ENCODE measurements at regions not wholly inside any gene's neighbourhood (a gene's known extent, or its start where the extent isn't known, plus 50 kb on each side); places are given as distances from the start of the nearest gene placed in this dataset.

DNA sequence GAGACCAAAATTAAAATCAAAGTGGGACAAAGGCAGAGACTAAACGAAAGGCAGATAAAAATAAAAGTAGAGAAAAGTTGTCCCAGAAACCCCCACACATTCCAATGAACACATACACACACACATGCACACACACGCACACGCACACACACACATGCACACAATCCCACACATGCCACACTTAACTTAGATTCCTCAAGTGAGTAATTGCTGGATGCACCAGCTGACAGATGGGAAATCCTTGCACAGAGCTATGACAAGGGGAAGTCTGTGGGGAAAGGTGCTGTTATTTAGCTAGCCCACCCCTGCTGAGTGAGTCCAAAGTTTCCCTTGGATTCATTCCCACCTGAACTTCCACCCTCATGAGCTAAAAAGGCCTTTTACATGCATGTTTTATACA lies 233.9 kb downstream of the RAB28 start:
- intact Hi-C loops (cut with micrococcal nuclease): no loop called here

DNA sequence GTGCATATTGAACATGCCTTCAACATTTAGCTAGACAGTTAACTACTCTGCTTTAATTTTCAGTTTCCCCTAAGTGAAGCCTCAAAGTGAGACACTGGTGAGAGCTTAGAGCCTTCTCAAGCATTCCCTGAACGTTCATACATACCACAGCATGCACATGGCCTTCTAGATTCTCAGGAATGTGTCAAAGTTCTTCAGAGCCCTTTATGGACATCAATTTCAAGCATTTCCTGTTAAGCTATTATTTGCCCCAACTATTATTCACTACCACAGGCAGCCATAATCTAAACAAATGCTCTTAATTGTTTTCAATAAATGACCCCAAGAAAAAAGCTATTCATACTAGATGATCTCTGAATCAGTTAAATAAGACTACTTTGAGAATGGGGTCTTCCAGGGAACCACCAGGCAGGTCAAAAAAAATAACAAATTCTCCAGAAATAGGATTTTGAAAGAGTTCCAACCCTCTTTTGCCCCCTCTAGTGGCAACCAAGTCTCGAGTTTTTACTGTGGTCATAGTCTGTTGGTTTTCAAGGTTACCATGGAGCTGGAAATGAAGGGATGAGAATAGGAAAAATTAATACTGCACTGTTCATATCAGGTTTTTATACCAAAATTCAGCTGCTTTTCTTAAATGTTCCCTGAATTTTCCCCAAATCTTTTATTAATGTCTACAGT lies 235.4 kb downstream of the RAB28 start:
- intact Hi-C loops (cut with micrococcal nuclease): no loop called here

DNA sequence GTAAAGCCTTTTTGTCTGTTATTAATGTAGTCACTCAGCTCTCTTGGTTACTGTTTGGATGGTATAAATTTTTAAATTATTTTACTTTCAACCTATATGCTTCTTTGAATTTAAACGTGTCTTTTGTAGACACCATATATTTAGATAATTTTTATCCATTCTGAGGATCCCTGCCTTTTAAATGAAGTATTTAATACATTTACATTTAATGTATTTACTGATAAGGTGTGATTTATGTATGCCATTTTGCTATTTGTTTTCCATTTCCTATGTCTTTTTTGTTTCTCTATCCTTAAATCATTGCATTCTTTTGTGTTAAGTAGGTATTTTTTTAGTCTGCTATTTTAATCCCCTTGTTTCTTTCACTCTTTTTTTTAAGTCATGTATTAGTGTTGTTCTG lies 238.0 kb downstream of the RAB28 start:
- intact Hi-C loops (cut with micrococcal nuclease): no loop called here

DNA sequence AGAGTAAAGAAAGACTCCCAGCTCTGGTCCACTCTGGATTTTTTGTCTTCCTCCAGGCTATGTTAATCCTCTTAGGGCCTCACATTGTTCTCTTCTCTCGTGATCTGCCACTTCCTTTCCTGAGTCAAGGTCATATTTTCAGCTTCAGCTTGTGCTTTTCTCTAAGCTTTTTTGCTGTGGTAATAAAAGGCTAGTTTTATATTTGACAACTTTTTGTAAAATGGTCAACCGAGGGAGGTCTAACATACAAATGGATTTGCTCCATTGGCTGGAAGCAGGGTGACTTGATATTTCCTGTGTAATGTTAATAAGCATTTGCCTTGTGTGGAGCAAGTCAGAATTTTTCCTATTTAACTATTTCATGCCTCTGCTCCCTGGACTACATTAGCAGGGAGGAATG lies 239.7 kb downstream of the RAB28 start:
- intact Hi-C loops (cut with micrococcal nuclease): no loop called here

DNA sequence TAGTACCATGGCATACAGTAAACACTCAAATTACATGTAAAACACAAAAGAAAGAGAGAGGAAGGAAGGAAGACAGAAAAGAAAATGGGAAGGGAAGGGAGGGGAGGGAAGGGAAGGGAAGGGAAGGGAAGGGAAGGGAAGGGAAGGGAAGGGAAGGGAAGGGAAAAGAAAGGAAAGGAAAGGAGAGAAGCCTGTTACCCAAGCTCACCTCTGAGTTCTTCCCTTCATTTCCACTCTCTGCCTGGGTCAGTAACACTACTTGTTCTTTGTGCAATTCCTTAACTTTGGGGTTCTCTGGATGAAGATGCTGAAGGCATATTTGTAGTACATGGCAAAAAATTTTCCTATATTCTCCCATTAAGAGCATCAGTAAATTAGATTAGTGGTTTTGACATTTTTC lies 241.0 kb downstream of the RAB28 start:
- intact Hi-C loops (cut with micrococcal nuclease): no loop called here

DNA sequence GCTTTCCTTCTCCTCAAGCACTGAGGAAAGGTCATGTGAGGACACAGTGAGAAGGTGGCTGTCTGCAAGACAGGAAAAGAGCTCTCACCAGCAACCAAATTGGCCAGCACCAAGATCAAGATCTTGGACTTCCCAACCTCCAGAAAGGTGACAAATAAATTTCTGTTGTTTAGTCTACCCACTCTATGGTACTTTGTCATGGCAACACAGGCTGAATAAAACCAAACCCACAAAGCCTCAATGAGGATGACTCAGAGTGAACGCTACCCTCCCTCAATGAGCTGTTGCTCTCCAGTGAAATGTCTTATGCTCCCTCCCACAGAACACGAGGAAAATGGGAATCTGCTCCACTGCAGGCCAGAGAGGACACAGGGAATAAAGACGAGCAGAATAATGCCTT lies 244.1 kb downstream of the RAB28 start:
- intact Hi-C loops (cut with micrococcal nuclease): no loop called here

DNA sequence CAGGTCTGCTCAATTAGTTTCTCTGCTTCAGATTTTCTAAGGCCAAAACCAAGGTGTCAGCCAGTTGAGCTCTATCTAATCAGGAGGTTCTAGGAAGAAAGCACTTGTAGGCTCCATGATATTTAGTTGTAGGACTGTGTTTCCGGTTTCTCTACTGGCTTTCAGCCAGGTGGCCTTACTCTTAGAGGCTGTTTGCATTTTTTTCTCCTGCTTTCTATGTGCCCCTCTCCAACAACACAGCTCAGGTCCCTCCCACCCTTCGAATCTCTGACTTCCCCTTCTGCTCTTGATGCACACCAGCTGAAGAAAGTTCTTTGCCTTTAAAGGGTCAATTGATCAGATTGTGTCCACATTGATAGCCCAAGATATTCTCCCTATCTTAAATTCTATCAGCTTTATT lies 245.2 kb downstream of the RAB28 start:
- intact Hi-C loops (cut with micrococcal nuclease): no loop called here

DNA sequence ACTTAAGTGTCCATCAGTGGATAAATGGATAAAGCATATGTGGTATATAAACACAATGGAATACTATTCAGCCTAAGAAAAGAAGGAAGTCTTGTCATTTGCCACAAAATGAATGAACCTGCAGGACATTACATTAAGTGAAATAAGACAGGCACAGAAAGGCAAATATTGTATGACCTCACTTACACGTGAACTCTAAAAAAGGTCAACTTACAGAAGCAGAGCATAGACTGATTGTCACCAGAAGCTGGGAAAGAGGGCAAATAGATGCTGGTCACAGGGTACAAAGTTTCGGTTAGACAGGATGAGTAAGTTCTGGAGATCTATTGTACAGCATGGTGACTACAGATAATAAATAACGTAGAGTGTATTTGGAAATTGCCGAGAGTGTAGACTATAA lies 247.7 kb downstream of the RAB28 start:
- intact Hi-C loops (cut with micrococcal nuclease): no loop called here

DNA sequence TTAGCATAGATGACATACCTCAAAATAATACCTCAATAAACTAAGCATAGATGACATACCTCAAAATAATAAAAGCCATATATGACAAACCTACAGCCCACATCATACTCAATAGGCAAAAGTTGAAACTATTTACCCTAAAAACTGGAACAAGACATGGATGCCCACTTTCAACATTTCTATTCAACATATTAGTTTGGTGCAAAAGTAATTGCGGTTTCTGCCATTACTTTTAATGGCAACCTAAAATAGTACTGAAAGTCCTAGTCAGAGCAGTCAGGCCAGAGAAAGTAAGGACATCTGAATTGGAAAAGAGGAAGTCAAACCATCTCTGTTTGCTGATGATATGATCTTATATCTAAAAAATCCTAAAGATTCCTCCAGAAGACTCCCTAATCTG lies 250.4 kb downstream of the RAB28 start:
- intact Hi-C loops (cut with micrococcal nuclease): no loop called here

DNA sequence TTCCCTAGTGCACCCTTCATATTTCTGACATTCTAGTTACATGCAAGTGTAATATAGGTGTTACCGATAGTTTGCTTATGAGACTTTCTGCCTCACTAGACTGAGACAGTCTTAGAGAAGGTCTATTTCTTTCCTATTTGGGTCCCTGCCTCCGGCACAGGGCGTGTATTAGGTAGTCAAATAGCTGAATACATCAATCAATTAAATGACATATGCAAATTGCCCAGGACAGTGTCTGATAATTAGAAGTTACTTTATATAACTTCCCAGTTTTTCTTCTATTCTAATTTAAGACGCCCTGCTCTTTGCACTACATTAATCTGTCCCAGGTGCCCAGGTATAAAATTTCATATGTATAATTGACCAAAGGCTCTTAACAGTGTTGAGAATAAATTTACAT lies 264.2 kb downstream of the RAB28 start:
- intact Hi-C loops (cut with micrococcal nuclease): no loop called here

DNA sequence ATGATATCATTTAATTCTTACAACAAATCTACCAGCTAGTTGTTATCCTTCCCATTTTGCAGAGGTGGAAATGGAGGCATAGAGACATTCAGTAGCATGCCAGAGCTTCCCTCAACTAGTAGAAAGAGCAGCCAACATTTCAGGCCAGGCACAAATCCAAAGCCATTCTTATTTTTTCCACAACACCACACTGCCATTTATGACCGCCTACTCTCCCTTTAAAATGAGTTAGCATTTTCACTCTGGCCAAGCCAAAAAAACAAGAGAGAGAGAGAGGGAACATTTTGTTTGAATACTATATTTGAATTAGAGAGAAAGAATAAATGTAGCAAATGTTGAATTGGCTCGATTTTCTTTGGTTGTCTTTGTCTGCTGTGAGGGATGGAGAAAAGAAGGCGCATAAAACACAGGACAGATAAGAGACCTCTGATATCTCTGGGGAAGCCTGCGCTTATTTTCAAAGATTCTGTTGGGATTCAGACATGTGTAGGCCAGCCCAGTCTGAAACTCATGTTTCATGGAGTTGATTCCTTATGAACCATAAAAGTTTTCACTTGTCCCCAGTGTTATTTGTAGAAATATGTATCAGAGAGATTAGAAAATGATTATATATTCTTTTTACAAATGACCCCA lies 265.7 kb downstream of the RAB28 start:
- intact Hi-C loops (cut with micrococcal nuclease): no loop called here

DNA sequence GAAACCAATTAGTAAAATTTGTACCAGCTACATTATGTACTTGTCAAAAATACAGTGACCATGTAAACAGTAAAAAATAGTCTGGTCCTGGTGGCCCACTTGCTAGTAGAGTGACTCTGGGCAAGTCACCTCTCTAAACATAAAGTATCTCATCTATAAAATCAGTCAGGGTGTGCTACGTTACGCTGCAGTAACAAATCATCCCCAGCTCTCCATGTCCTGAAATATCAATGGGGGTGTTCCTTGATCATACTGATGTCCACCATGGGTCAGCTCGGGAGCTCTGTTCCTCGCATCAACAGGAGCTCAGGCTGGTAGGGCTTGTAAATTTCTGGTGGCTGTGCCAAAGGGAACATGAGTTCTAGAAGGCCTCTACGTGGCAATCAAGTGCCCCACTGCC lies 268.6 kb downstream of the RAB28 start:
- intact Hi-C loops (cut with micrococcal nuclease): no loop called here

DNA sequence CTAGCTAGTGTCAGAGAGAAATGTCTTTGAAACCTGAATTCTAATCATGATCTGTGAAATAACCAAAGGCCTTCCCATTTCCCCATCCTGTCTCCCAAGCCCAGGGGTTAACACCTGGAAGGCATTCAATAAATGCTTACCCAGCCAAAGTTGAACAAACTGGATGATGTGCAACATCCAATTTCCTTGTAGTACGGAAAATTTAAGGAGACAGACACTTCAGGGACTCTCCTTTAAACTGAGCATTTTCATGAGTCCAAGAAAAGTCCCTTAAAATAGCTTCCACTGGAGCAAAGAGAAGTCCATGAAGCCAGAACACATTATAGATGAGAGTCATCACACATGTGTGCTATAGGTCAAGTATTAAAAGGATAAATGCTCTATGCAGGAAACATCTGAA lies 271.2 kb downstream of the RAB28 start:
- intact Hi-C loops (cut with micrococcal nuclease): no loop called here

DNA sequence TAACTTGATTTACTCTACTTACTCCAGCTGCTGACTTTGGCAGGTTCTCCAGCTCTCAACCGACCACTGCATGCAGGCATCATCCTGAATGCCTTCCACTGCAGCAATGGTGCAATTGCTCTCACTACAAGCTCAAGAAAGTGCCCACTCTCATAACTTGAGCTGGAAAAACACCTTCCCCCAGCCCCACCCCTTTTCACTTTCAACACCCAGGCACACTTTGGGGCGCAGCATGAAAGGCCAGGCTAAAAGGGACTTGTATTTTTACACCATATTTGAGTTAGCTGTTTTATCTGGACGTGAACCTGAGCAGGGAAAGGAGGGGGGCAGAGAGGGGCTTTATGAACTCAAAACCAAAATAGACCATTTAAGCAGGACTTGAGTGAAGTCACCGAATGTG lies 274.5 kb downstream of the RAB28 start:
- intact Hi-C loops (cut with micrococcal nuclease): no loop called here

DNA sequence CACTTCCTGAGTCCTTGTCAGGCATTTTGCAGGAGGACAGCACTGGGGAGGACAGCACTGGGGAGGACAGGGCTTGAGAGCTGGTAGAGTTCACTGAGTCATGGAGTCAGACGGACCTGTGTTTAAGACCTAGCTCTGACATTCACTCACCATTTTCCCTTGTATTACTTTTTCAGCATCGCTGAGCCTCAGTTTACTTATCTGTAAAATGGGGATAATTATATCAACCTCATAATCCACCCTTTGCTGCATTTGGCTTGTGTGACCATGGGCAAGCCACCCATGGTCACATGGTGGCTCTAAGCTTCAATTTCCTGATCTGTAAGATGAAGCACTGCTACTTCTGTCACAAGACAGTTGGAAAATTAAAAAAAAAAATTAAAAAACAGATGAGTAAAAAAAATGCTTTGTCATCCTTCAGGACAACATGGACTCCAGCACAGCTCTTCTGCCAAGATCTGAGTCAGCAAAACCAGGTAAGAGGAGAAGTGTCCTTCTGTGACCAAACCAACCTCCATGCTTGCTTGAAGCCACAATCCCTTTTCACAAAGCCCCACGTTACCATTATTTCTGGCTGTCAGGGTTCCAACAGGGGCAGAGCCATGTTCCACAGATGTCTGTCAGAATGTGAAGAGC lies 275.5 kb downstream of the RAB28 start:
- intact Hi-C loops (cut with micrococcal nuclease): no loop called here

DNA sequence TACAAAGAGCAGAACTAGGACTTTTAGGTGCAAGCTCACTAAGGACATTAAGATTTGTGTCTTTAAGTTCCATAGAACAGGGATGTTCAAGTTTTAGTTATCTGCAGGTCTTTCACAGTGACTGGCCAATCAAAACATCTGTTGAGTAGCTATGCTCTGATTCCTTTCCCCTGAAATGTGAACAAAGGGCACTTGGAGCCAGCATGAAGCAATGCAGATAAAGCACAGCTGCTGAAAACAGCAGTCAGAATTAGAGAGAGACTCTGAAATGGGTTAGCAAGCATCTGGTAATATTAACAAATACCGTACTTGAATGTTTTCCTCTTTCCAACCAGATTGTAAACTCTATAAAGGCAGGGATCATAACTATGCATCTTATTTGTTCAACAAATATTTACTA lies 276.9 kb downstream of the RAB28 start:
- intact Hi-C loops (cut with micrococcal nuclease): no loop called here

DNA sequence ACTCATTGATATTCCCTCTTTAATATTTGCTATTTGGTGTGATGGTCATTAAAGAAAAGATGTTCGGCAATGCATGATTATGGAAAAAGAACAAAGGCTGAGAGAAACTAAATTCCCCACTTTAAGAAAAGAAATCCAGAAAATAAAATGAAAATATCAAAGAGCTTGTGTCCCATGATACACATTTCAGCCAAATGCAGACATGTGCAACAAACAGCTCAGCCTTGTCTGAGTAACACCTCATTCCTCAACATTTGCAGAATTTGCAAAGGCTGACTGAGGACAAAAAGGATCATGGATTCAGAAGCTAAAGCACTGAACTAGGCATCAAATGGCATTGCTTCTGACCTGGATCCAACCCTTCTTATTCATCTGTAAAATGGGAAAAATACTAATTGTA lies 281.0 kb downstream of the RAB28 start:
- intact Hi-C loops (cut with micrococcal nuclease): no loop called here

DNA sequence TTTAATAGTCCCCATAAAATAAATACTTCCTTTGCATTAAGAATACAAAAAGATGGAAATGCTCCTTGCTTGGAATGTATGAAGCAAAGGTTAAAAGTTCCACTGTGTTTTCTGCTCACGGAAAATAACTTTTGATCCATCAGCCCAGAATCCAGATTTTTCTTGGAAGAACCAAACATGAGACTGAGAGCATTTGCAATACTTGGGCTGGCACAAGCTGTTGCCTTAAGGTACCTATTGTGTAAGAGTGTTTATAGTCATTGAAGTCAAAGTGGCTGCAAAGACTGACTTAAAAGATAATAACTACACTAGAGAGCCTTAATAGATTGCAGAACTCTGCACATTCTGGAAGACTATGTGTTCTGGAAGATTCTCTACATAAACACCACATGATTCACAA lies 281.4 kb downstream of the RAB28 start:
- intact Hi-C loops (cut with micrococcal nuclease): no loop called here

DNA sequence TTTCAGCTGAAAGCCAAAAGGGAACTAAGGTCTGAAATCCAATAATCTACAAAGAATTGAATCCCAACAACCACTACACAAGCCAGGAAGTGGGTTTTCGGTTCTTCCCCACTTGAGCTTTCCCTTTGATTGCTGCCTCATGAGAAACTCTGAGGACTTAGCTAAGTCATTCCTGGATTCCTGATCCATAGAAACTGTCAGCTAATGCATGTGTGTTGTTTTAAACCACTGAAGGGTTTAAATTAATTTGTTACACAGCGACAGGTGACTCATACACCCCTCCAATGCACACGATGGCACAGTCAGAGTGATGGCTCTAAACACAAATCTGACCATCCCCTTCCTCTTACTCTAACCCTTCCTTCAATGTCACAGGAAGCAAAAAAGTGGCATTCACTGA lies 282.9 kb downstream of the RAB28 start:
- intact Hi-C loops (cut with micrococcal nuclease): no loop called here

DNA sequence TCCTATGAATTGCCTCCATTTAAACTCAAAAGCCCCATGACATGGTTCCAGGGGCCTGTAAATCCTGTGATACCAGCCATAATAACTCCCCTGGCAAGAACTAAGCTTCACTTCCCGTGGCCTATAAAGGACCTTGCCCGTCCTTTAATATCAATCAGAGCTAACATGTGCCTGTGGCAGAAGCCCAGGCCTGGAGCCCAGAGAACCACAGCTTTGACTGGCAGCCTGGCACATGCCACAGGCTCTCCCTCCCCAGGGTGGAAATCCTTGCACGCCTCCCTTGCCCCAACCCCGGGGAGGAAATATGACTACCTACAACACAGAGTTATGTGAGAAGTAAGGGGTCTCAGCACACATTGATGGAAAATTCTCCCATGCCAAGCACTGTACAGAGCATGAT lies 287.4 kb downstream of the RAB28 start:
- intact Hi-C loops (cut with micrococcal nuclease): no loop called here

DNA sequence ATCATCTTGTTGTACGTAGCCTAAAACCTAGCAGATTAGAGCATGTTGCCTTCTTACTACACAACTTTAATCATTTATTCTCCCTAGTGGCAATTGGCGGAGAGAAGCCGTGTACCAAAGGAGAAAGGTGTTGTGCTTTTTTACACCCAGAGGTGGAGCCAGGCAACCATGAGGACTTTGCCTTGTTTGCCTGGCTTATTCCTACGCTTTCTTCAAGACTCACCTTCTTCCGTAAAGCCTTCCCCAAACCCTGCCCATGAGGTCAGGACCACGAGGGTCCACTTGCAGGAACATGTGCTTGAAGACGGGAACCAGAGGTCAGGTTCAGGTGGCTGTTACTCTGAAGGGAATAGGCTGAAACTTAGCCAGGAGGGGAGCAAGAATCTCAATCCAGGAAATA lies 290.5 kb downstream of the RAB28 start:
- intact Hi-C loops (cut with micrococcal nuclease): no loop called here

DNA sequence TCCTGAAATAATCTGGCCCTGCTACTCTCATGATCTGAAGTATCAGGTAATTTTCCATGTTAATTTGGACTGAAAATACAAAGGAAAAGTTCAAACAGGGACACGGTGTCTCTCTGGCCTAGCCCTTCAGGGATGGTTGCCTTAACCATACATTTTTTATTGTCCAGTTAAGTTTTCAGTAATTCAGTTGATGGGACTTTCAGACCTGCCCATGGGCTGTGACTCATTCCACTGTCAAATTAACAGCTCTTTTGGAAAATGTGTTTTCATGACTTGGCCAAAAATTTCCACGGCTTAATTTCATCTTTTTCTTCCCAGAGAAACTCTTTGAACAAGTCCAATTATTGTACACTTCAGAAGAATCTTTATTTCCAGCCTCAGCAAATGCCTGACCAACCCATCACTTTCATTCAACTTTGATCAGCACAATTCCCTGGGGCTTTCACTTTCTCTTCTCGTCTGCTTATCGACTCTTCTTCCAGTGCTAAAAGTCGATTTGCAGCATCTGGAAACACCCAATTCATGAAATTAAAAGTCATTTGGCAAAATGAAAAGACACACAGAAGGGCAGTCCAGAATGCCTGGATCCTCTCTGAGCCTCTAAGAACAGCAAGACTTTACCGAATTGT lies 293.9 kb downstream of the RAB28 start:
- intact Hi-C loops (cut with micrococcal nuclease): no loop called here

DNA sequence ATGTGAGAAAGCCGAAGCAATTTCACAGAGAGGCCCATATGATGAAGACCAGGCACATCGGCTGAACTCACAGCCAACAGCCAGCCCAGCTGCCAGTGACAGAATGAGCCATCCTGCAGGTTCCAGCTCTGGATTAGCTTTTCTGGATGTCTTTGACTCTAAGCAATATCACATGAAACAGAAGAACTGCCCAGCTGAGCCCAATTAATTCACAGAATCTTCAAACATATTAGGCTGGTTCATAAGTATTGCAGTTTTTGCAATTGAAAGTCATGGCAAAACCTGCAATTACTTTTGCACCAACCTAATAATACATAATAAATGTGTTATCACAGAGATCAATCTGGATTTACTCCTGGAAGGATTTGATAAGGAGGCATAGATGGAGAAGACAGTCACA lies 299.9 kb downstream of the RAB28 start:
- intact Hi-C loops (cut with micrococcal nuclease): no loop called here
